ENCODE measurements at regions not wholly inside any gene's neighbourhood (a gene's known extent, or its start where the extent isn't known, plus 50 kb on each side); places are given as distances from the start of the nearest gene placed in this dataset.

DNA sequence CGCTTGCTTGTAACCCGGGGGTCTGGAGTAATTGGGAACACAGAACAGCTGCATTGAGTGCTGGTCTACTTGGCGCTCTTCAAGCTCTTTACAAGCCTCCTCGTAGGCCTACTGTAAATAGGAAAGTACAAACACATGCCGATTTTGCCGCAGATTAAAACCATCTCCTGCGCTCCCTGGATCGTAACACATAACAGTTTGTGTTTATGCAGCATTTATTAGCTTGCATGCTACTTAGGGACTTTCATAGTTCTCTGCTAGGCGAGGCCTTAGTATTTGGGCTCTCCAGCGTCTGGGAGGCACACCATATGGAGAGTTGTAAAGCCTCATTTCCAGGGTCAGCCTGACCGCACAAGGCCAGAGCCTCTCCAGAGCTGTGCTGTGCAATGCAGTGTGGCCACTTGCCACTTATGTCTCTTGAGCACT is 84.0 kb upstream of the HAAO start:
- Histone ChIP-seq H3K4me3 (no peak overlapping the region), H3K4me1 (no peaks in the 10 kb centered on the region), H3K27ac (peak overlapping the region; percentile 55), H3K9ac (ENCODE audit: low read depth in 2 of 2, low read length in 2 of 2) (no peak overlapping the region), H3K36me3 (no peaks in the 10 kb centered on the region), H3K9me3 (no peaks in the 10 kb centered on the region), H3K27me3 (no peaks in the 10 kb centered on the region)
- no peak for DNase-seq
- intact Hi-C loops (cut with DNase I), result no loop called here
- TF ChIP-seq, protein P1, sequence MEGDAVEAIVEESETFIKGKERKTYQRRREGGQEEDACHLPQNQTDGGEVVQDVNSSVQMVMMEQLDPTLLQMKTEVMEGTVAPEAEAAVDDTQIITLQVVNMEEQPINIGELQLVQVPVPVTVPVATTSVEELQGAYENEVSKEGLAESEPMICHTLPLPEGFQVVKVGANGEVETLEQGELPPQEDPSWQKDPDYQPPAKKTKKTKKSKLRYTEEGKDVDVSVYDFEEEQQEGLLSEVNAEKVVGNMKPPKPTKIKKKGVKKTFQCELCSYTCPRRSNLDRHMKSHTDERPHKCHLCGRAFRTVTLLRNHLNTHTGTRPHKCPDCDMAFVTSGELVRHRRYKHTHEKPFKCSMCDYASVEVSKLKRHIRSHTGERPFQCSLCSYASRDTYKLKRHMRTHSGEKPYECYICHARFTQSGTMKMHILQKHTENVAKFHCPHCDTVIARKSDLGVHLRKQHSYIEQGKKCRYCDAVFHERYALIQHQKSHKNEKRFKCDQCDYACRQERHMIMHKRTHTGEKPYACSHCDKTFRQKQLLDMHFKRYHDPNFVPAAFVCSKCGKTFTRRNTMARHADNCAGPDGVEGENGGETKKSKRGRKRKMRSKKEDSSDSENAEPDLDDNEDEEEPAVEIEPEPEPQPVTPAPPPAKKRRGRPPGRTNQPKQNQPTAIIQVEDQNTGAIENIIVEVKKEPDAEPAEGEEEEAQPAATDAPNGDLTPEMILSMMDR (IDR thresholded peaks at IDR 0.05), result no peak

DNA sequence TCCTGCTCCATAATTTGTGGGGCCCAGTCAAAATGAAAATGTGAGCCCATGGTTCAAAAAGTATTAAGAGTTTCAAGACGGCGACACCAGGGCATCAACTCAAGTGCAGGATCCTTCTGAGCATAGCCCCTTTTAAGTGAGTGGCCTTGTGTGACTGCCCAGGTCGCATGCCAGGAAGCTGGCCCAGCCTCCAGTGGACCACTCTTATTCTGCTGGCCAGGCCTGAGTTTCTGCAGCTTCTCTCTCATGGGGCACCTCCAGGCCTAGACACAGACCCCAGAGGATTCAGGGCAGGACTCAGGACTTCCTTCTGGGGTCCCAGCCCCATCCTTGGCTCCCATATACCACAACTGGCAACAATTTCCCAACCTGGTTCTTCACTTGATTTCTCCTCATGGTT is 83.5 kb upstream of the HAAO start:
- TF ChIP-seq, protein P1 (IDR thresholded peaks at IDR 0.05), result no peak

DNA sequence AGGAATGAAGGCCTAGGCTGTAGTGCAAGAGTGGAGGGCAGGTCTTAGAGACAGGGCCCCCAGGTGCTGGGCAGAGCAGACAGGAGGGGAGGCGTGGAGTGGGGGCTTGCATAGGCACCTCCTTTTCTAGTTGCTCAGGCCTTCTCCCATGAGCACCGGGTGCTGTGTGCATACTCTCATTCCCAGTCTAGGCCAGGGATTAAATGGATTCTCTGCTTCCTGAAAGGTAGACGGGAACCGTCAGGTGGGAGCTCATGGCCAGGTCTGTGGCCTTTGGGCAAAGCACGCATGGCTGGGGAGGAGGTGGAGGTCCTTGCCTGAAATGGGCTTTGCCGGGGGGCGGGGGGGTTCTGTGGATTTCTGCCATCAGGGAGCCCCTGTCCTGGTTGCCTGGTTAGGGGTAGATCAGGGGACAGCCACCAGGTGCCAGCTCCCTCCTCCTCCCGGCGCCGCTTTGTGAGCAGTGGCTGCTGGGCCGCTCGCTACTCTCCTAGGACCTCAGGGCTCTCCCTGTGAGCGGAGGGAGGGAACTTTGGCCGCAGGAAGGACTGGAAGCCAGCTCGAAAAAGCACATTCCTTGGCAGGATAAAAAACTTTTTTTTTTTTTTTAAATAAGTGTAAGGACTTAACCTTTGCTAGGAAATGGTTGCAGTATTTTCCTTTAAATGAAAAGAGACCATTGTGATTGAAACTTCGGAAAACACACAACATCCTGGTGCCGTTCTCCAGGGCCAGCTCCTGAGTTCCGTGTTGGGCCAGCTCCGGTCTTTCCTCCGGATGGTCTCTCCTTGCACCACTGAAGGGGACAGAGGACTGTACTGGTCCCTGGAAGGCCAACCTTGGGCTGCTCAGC is 82.8 kb upstream of the HAAO start:
- no peaks in the 10 kb centered on the region for H3K9me3 ChIP-seq
- H3K9ac ChIP-seq (ENCODE audit: low read depth in 2 of 2, low read length in 2 of 2), result peak overlapping the region; percentile 21 to 43
- H3K27me3 ChIP-seq, result no peaks in the 10 kb centered on the region
- TF ChIP-seq, protein P1 (IDR thresholded peaks at IDR 0.05), result no peak
- intact Hi-C loops (cut with DNase I), result no loop called here
- no peaks in the 10 kb centered on the region for H3K36me3 ChIP-seq
- peak overlapping the region; percentile 55 for H3K27ac ChIP-seq
- H3K4me1 ChIP-seq, result no peaks in the 10 kb centered on the region
- no peak for DNase-seq
- no peak overlapping the region for H3K4me3 ChIP-seq

More for the DNA sequence above, 83.5 kb upstream of the HAAO start:
- intact Hi-C loops (cut with DNase I), result no loop called here
- Histone ChIP-seq H3K4me1 (no peaks in the 10 kb centered on the region), H3K9me3 (no peaks in the 10 kb centered on the region), H3K4me3 (no peak overlapping the region), H3K36me3 (no peaks in the 10 kb centered on the region), H3K9ac (ENCODE audit: low read depth in 2 of 2, low read length in 2 of 2) (no peak overlapping the region), H3K27ac (peak overlapping the region; percentile 55), H3K27me3 (no peaks in the 10 kb centered on the region)
- DNase-seq, result no peak

DNA sequence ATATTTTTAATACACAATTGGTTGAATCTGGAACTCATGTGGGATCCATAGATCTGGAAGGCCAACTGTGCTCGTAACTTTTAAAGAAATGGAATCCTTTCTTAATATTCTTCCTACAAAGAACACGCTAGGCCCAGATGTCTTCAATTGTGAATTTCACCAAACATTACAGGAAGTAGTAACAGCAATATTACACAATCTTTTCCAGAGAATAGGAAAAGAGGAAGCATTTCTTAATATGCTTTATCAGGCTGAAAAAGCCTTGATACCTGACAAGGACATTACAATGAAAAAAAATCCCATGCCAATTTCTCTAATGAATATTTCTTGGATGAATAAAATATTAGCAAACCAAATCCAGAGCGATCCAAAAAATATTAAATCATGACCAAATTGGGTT is 80.3 kb upstream of the HAAO start:
- intact Hi-C loops (cut with DNase I), result no loop called here

GRCh38 chr2:42871372-42871771 is 79.0 kb upstream of the HAAO start:
- DNase-seq, result no peak
- Histone ChIP-seq H3K27ac (no peak overlapping the region), H3K27me3 (no peaks in the 10 kb centered on the region), H3K4me1 (no peaks in the 10 kb centered on the region), H3K4me3 (no peak overlapping the region), H3K36me3 (no peaks in the 10 kb centered on the region), H3K9ac (ENCODE audit: low read depth in 2 of 2, low read length in 2 of 2) (no peak overlapping the region), H3K9me3 (no peaks in the 10 kb centered on the region)
- TF ChIP-seq, protein P1 (IDR thresholded peaks at IDR 0.05), result no peak
- intact Hi-C loops (cut with DNase I), result no loop called here

More for the DNA sequence above, 80.3 kb upstream of the HAAO start:
- no peaks in the 10 kb centered on the region for H3K9me3 ChIP-seq
- TF ChIP-seq, protein P1 (IDR thresholded peaks at IDR 0.05), result no peak
- no peak overlapping the region for H3K27ac ChIP-seq
- no peaks in the 10 kb centered on the region for H3K36me3 ChIP-seq
- no peaks in the 10 kb centered on the region for H3K4me1 ChIP-seq
- no peak overlapping the region for H3K9ac ChIP-seq (ENCODE audit: low read depth in 2 of 2, low read length in 2 of 2)
- H3K4me3 ChIP-seq, result no peak overlapping the region
- no peak for DNase-seq
- H3K27me3 ChIP-seq, result no peaks in the 10 kb centered on the region
